Breast epithelium (tissue), 4 donors: ENCODE measurements at regions not wholly inside any gene's neighbourhood (a gene's known extent, or its start where the extent isn't known, plus 50 kb on each side); places are given as distances from the start of the nearest gene placed in this dataset.

Experiments
- DNase-seq, 2 donors: peaks; one replicate each; pipeline ENCODE4 v3.0.0-alpha.2; 2019; ENCODE audit warnings: low spot score in 2 of 2
- H3K27ac ChIP-seq, 2 donors: fragments of 200-600 bp; sonication (generic) in 1 of 2; one replicate each; pipeline ENCODE4 v1.5.1; 2016 to 2019; ENCODE audit warnings: mild to moderate bottlenecking in 1 of 2
- H3K27me3 ChIP-seq, 2 donors: fragments of 200-600 bp; sonication (generic) in 1 of 2; one replicate each; pipeline versions ENCODE4 v1.5.1 to v1.6.0; 2017 to 2019; ENCODE audit warnings: control low read depth in 1 of 2, mild to moderate bottlenecking in 1 of 2
- H3K36me3 ChIP-seq: fragments of 200-600 bp; one replicate; pipeline ENCODE4 v1.5.1; 2019
- H3K4me1 ChIP-seq, 2 donors: fragments of 200-600 bp; sonication (generic); one replicate each; pipeline ENCODE4 v1.5.1; 2016 to 2019; ENCODE audit warnings: control low read depth in 1 of 2
- H3K4me3 ChIP-seq, 3 donors: fragments of 200-600 bp; sonication (generic); 1 replicate in 2 of 3; 2 replicates in 1 of 3; pipeline ENCODE4 v1.5.1; 2016 to 2019; ENCODE audit warnings: mild to moderate bottlenecking in 3 of 3, moderate library complexity in 2 of 3
- H3K9me3 ChIP-seq, 2 donors: fragments of 200-600 bp; sonication (generic) in 1 of 2; one replicate each; pipeline ENCODE4 v1.5.1; 2016 to 2019; ENCODE audit warnings: control low read depth in 1 of 2
- CTCF ChIP-seq, 3 donors: fragments of 450-650 bp; IDR thresholded peaks; one replicate each; pipeline ENCODE4 v1.5.1; 2016 to 2017; ENCODE audit warnings: antibody characterized with exemption in 3 of 3, mild to moderate bottlenecking in 3 of 3, moderate library complexity in 3 of 3
- POLR2A ChIP-seq: fragments of 450-650 bp; IDR thresholded peaks from one replicate; pipeline ENCODE4 v1.6.1; 2016; ENCODE audit warnings: antibody characterized with exemption, mild to moderate bottlenecking, moderate library complexity
- POLR2AphosphoS5 ChIP-seq, 3 donors: sonication (generic); formaldehyde crosslinking; IDR thresholded peaks; one replicate each; pipeline ENCODE4 v1.6.1; 2017; ENCODE audit warnings: antibody characterized with exemption in 3 of 3
- intact Hi-C: fragments of 100-400 bp; cut with DNase I; formaldehyde crosslinking; loops from one replicate; pipeline ENCODE4 v1.15.1; 2023; ENCODE audit warnings: low total_unique reads

GRCh38 chr5:143646961-143647360 lies 165.0 kb upstream of the HMHB1 start:
- no peak for DNase-seq
- Histone ChIP-seq H3K4me3 (no peak overlapping the region), H3K27me3 (no peaks in the 10 kb centered on the region), H3K4me1 (no peaks in the 10 kb centered on the region), H3K36me3 (no peaks in the 10 kb centered on the region), H3K9me3 (no peaks in the 10 kb centered on the region), H3K27ac (no peak overlapping the region)
- intact Hi-C loops, result no loop called here
- TF ChIP-seq CTCF (IDR thresholded peaks at IDR 0.05) (no peak), POLR2AphosphoS5 (IDR thresholded peaks at IDR 0.05) (no peak), POLR2A (no peak)

- Histone ChIP-seq H3K27me3 (no peaks in the 10 kb centered on the region), H3K27ac (no peak overlapping the region), H3K36me3 (no peaks in the 10 kb centered on the region), H3K9me3 (no peaks in the 10 kb centered on the region), H3K4me1 (no peaks in the 10 kb centered on the region), H3K4me3 (no peak overlapping the region)
- no peak for DNase-seq
- TF ChIP-seq CTCF (IDR thresholded peaks at IDR 0.05) (no peak), POLR2AphosphoS5 (IDR thresholded peaks at IDR 0.05) (no peak), POLR2A (no peak)
- intact Hi-C loops, result no loop called here
Observed at GRCh38 chr5:143645356-143645755, 166.6 kb upstream of the HMHB1 start.

- no peak overlapping the region for H3K27ac ChIP-seq
- no peak overlapping the region for H3K4me3 ChIP-seq
- intact Hi-C loops, result no loop called here
- no peaks in the 10 kb centered on the region for H3K4me1 ChIP-seq
- H3K36me3 ChIP-seq, result no peaks in the 10 kb centered on the region
- TF ChIP-seq POLR2AphosphoS5 (IDR thresholded peaks at IDR 0.05), result no peak
- no peak for TF ChIP-seq POLR2A
- no peak for TF ChIP-seq CTCF (IDR thresholded peaks at IDR 0.05)
- H3K9me3 ChIP-seq, result no peaks in the 10 kb centered on the region
- no peak for DNase-seq
- no peaks in the 10 kb centered on the region for H3K27me3 ChIP-seq
Observed at GRCh38 chr5:143644727-143645126, 167.2 kb upstream of the HMHB1 start.

GRCh38 chr5:143642791-143643190 lies 169.2 kb upstream of the HMHB1 start:
- Histone ChIP-seq H3K27ac (no peak overlapping the region), H3K4me3 (no peak overlapping the region), H3K36me3 (no peaks in the 10 kb centered on the region), H3K27me3 (no peaks in the 10 kb centered on the region), H3K4me1 (no peaks in the 10 kb centered on the region), H3K9me3 (no peaks in the 10 kb centered on the region)
- DNase-seq, result no peak
- intact Hi-C loops, result no loop called here
- no peak for TF ChIP-seq POLR2A
- no peak for TF ChIP-seq CTCF (IDR thresholded peaks at IDR 0.05)
- TF ChIP-seq POLR2AphosphoS5 (IDR thresholded peaks at IDR 0.05), result no peak

GRCh38 chr5:143641549-143642355 lies 170.2 kb upstream of the HMHB1 start:
- Histone ChIP-seq H3K36me3 (no peaks in the 10 kb centered on the region), H3K4me1 (no peaks in the 10 kb centered on the region), H3K9me3 (no peaks in the 10 kb centered on the region), H3K27ac (no peak overlapping the region), H3K4me3 (no peak overlapping the region), H3K27me3 (no peaks in the 10 kb centered on the region)
- TF ChIP-seq CTCF (IDR thresholded peaks at IDR 0.05), result no peak
- no peak for TF ChIP-seq POLR2AphosphoS5 (IDR thresholded peaks at IDR 0.05)
- TF ChIP-seq POLR2A, result no peak
- no peak for DNase-seq
- intact Hi-C loops, result no loop called here
